HCT116 (cell line): ENCODE measurements at regions not wholly inside any gene's neighbourhood (a gene's known extent, or its start where the extent isn't known, plus 50 kb on each side); places are given as distances from the start of the nearest gene placed in this dataset.
A peak's percentile ranks its signal among the peaks of the same experiment; 100 is the strongest.

Source experiments
- ATAC-seq: fragments of 200-7000 bp; cut with Tn5 transposase; 2 replicates; pipeline ENCODE4 v1.9.1; 2020; ENCODE audit warnings: mild to moderate bottlenecking, moderate library complexity
- BruUV-seq: library from RNA; stranded (reverse); fragments of 400-500 nt; replicated peaks from 2 replicates; lab custom pipeline; 2021; lab: Mats Ljungman, UMichigan
- CTCF ChIA-PET: fragments of 300-600 bp; sonication (Branson Sonifier 250); formaldehyde crosslinking; loops from one replicate; lab custom pipeline; 2021; ENCODE audit warnings: antibody characterized with exemption; lab: Charles Lee
- POLR2A ChIA-PET: fragments of 300-600, 350-600 bp; sonication (Branson Sonifier 250); formaldehyde crosslinking; loops from one replicate; lab custom pipeline; 2021; ENCODE audit warnings: antibody characterized with exemption; lab: Charles Lee
- RAD21 ChIA-PET, 2 experiments: fragments of 300-600 bp; sonication (Branson Sonifier 250); formaldehyde crosslinking; loops; one replicate each; lab custom pipeline; 2023; ENCODE audit warnings: low total read pairs in 2 of 2; ENCODE audit not compliant: uncharacterized antibody in 2 of 2, unreplicated experiment in 2 of 2, low non-redundant PET in 1 of 2; lab: Charles Lee
- DNase-seq: peaks from one replicate; pipeline ENCODE4 v3.0.0-alpha.2; 2010; ENCODE audit warnings: low read depth, low spot score
- H2AFZ ChIP-seq: fragments of 200-600 bp; shearing (Covaris generic), sonication (generic); 2 replicates; pipeline ENCODE4 v1.6.1; 2017; ENCODE audit warnings: low read depth, mixed run types, mixed read lengths, antibody characterized with exemption, low read length; ENCODE audit not compliant: poor library complexity, severe bottlenecking
- H3K27ac ChIP-seq: 2 replicates; pipeline ENCODE4 v1.5.1; 2012; ENCODE audit warnings: low read depth, low read length
- H3K27me3 ChIP-seq: fragments of 200-600 bp; sonication (generic); 2 replicates; pipeline ENCODE4 v1.6.1; 2016; ENCODE audit warnings: mixed run types, low read length, mixed read lengths; ENCODE audit not compliant: insufficient read depth
- H3K36me3 ChIP-seq, 2 experiments: fragments of 200-500 bp in 1 of 2; fragments of 200-600 bp in 1 of 2; sonication (Bioruptor generic) in 1 of 2; sonication (generic) in 1 of 2; 2 replicates each; pipeline versions ENCODE4 v1.5.1 to v1.6.1; 2014 to 2016; ENCODE audit warnings: low read length in 2 of 2, inconsistent platforms in 1 of 2, mixed read lengths in 1 of 2, mixed run types in 1 of 2; ENCODE audit not compliant: insufficient read depth in 2 of 2, control insufficient read depth in 1 of 2
- H3K4me1 ChIP-seq, 2 experiments: fragments of 200-600 bp in 1 of 2; sonication (generic) in 1 of 2; 2 replicates each; pipeline versions ENCODE4 v1.5.1 to v1.6.1; 2012 to 2017; ENCODE audit warnings: low read length in 2 of 2, inconsistent platforms in 1 of 2, mild to moderate bottlenecking in 1 of 2, mixed read lengths in 1 of 2, mixed run types in 1 of 2, moderate library complexity in 1 of 2; ENCODE audit not compliant: insufficient read depth in 2 of 2, control insufficient read depth in 1 of 2
- H3K4me2 ChIP-seq: fragments of 200-600 bp; sonication (generic); 2 replicates; pipeline ENCODE4 v1.6.1; 2017; ENCODE audit warnings: mixed run types, low read length, mixed read lengths
- H3K4me3 ChIP-seq, 2 experiments: fragments of 200-600 bp in 1 of 2; sonication (generic) in 1 of 2; replicated peaks in 1 of 2; 2 replicates each; pipeline ENCODE4 v1.5.1; 2011 to 2016; ENCODE audit warnings: low read length in 2 of 2, control low read depth in 1 of 2, low read depth in 1 of 2, mild to moderate bottlenecking in 1 of 2, mixed read lengths in 1 of 2, mixed run types in 1 of 2
- H3K79me2 ChIP-seq: fragments of 200-600 bp; sonication (generic); 2 replicates; pipeline ENCODE4 v1.6.1; 2017; ENCODE audit warnings: mild to moderate bottlenecking, mixed run types, low read length, moderate library complexity, mixed read lengths; ENCODE audit not compliant: insufficient read depth
- H3K9ac ChIP-seq: fragments of 200-600 bp; sonication (generic); 2 replicates; pipeline ENCODE4 v1.6.1; 2016; ENCODE audit warnings: low read length, mixed read lengths
- H3K9me2 ChIP-seq: fragments of 200-600 bp; sonication (generic), shearing (Covaris generic); 2 replicates; pipeline ENCODE4 v1.6.1; 2017; ENCODE audit warnings: mixed run types, mild to moderate bottlenecking, moderate library complexity; ENCODE audit not compliant: insufficient read depth
- H3K9me3 ChIP-seq, 2 experiments: fragments of 200-500 bp in 1 of 2; fragments of 200-600 bp in 1 of 2; sonication (Bioruptor generic) in 1 of 2; sonication (generic) in 1 of 2; 2 replicates each; pipeline ENCODE4 v1.6.1; 2014 to 2017; ENCODE audit warnings: low read length in 2 of 2, mixed read lengths in 2 of 2, inconsistent platforms in 1 of 2, low read depth in 1 of 2, mild to moderate bottlenecking in 1 of 2, mixed run types in 1 of 2, moderate library complexity in 1 of 2; ENCODE audit not compliant: control insufficient read depth in 1 of 2, insufficient read depth in 1 of 2
- H4K20me1 ChIP-seq: fragments of 200-600 bp; sonication (generic), shearing (Covaris generic); 2 replicates; pipeline ENCODE4 v1.6.1; 2017; ENCODE audit warnings: mixed run types, mild to moderate bottlenecking, moderate library complexity; ENCODE audit not compliant: insufficient read depth
- JUND ChIP-seq: IDR thresholded peaks from 2 replicates; pipeline ENCODE4 v1.6.1; 2012
- REST ChIP-seq: IDR thresholded peaks from 2 replicates; pipeline ENCODE4 v1.6.1; 2012; ENCODE audit warnings: low read depth
- SIN3A ChIP-seq: IDR thresholded peaks from 2 replicates; pipeline ENCODE4 v1.6.1; 2012; ENCODE audit warnings: low read depth
- YY1 ChIP-seq: IDR thresholded peaks from 2 replicates; pipeline ENCODE4 v1.6.1; 2011; ENCODE audit warnings: low read length, low read depth, moderate library complexity, mild to moderate bottlenecking; ENCODE audit not compliant: insufficient replicate concordance; ENCODE audit errors: extremely low read depth
- intact Hi-C: fragments of 100-400 bp; cut with micrococcal nuclease; formaldehyde crosslinking; loops from 2 replicates; pipeline ENCODE4 v1.10.0; 2022

- Histone ChIP-seq H3K79me2 (no peaks in the 10 kb centered on the region), H3K9me2 (no peaks in the 10 kb centered on the region), H3K4me3 (no peak overlapping the region), H3K4me1 (no peaks in the 10 kb centered on the region), H3K4me2 (no peak overlapping the region), H3K36me3 (no peaks in the 10 kb centered on the region), H3K9ac (no peak overlapping the region), H4K20me1 (no peaks in the 10 kb centered on the region), H3K27ac (no peak overlapping the region), H2AFZ (no peak overlapping the region), H3K9me3 (no peaks in the 10 kb centered on the region; a peak in 1 of 4 replicates), H3K27me3 (no peaks in the 10 kb centered on the region)
- TF ChIP-seq REST (peak; percentile 18; the same call in 1 of the 2 replicates), JUND (no peak)
- CTCF ChIA-PET = no interaction called here
- ATAC-seq (no peak), DNase-seq (no peak)
- RAD21 ChIA-PET = no interaction called here
- no TSS peak for BruUV-seq
- intact Hi-C loops = no loop called here
- POLR2A ChIA-PET = no interaction called here
These were observed 1585.3 kb upstream of the TMEM132C start for GRCh38 chr12:126681676-126682075.

GRCh38 chr12:126684703-126685102 lies 1582.3 kb upstream of the TMEM132C start:
- H3K36me3 ChIP-seq = no peaks in the 10 kb centered on the region
- no peak overlapping the region for H3K4me3 ChIP-seq
- no peak for DNase-seq
- ChIA-PET CTCF (no interaction called here), POLR2A (no interaction called here), RAD21 (no interaction called here)
- H3K27ac ChIP-seq = no peak overlapping the region
- no peak for TF ChIP-seq SIN3A
- TF ChIP-seq YY1 = no peak
- no peaks in the 10 kb centered on the region for H3K27me3 ChIP-seq
- no TSS peak for BruUV-seq
- H3K9me2 ChIP-seq = no peaks in the 10 kb centered on the region
- no peak for ATAC-seq
- H4K20me1 ChIP-seq = no peaks in the 10 kb centered on the region
- H2AFZ ChIP-seq = no peak overlapping the region
- H3K4me1 ChIP-seq = no peaks in the 10 kb centered on the region
- no peak overlapping the region for H3K9ac ChIP-seq
- no peak overlapping the region for H3K4me2 ChIP-seq
- no peaks in the 10 kb centered on the region for H3K9me3 ChIP-seq
- intact Hi-C loops = no loop called here
- no peaks in the 10 kb centered on the region for H3K79me2 ChIP-seq
